GM08714 (cell line): ENCODE measurements at regions not wholly inside any gene's neighbourhood (a gene's known extent, or its start where the extent isn't known, plus 50 kb on each side); places are given as distances from the start of the nearest gene placed in this dataset.

Experiments used
- H3K4me3 ChIP-seq: fragments of 200-500 bp; sonication (Bioruptor generic); 2 replicates; pipeline ENCODE4 v1.5.1; 2014; ENCODE audit warnings: mild to moderate bottlenecking, low read length, inconsistent platforms
- ZNF274 ChIP-seq: IDR thresholded peaks from 2 replicates; pipeline ENCODE4 v1.6.1; 2012; ENCODE audit warnings: mild to moderate bottlenecking, low read depth, low read length

- H3K4me3 ChIP-seq, result no peak overlapping the region
- no peak for TF ChIP-seq ZNF274
Measured at GRCh38 chr11:19573666-19574065, 139.0 kb upstream of the NAV2 start.

- no peak overlapping the region for H3K4me3 ChIP-seq
- TF ChIP-seq ZNF274, result no peak
Measured at GRCh38 chr11:19571906-19572305, 140.7 kb upstream of the NAV2 start.

GRCh38 chr11:19570889-19571288 lies 141.7 kb upstream of the NAV2 start:
- TF ChIP-seq ZNF274, result no peak
- H3K4me3 ChIP-seq, result no peak overlapping the region

- no peak overlapping the region for H3K4me3 ChIP-seq
- TF ChIP-seq ZNF274, result no peak
Measured at GRCh38 chr11:19567996-19568395, 144.6 kb upstream of the NAV2 start.

- H3K4me3 ChIP-seq, result no peak overlapping the region
- no peak for TF ChIP-seq ZNF274
Measured at GRCh38 chr11:19566583-19567379, 145.9 kb upstream of the NAV2 start.

- H3K4me3 ChIP-seq, result no peak overlapping the region
- no peak for TF ChIP-seq ZNF274
Measured at GRCh38 chr11:19565639-19566038, 147.0 kb upstream of the NAV2 start.

- H3K4me3 ChIP-seq, result no peak overlapping the region
- no peak for TF ChIP-seq ZNF274
Measured at GRCh38 chr11:19562156-19562555, 150.5 kb upstream of the NAV2 start.

GRCh38 chr11:19561011-19561410 lies 151.6 kb upstream of the NAV2 start:
- no peak for TF ChIP-seq ZNF274
- no peak overlapping the region for H3K4me3 ChIP-seq

GRCh38 chr11:19560156-19560555 lies 152.5 kb upstream of the NAV2 start:
- TF ChIP-seq ZNF274, result no peak
- no peak overlapping the region for H3K4me3 ChIP-seq

- no peak overlapping the region for H3K4me3 ChIP-seq
- no peak for TF ChIP-seq ZNF274
Measured at GRCh38 chr11:19559746-19560145, 152.9 kb upstream of the NAV2 start.

GRCh38 chr11:19558189-19558986 lies 154.2 kb upstream of the NAV2 start:
- H3K4me3 ChIP-seq, result no peak overlapping the region
- no peak for TF ChIP-seq ZNF274

GRCh38 chr11:19557720-19558140 lies 154.9 kb upstream of the NAV2 start:
- TF ChIP-seq ZNF274, result no peak
- no peak overlapping the region for H3K4me3 ChIP-seq

GRCh38 chr11:19557185-19557584 lies 155.5 kb upstream of the NAV2 start:
- H3K4me3 ChIP-seq, result no peak overlapping the region
- no peak for TF ChIP-seq ZNF274

GRCh38 chr11:19555266-19555665 lies 157.4 kb upstream of the NAV2 start:
- no peak overlapping the region for H3K4me3 ChIP-seq

More at GRCh38 chr11:19555266-19555665, 157.4 kb upstream of the NAV2 start:
- TF ChIP-seq ZNF274, result no peak
